Neural progenitor cell (in vitro differentiated cells): ENCODE measurements at regions not wholly inside any gene's neighbourhood (a gene's known extent, or its start where the extent isn't known, plus 50 kb on each side); places are given as distances from the start of the nearest gene placed in this dataset.

Experiments used
- DNase-seq: peaks from one replicate; pipeline ENCODE4 v3.0.0-alpha.2; 2016; ENCODE audit warnings: low spot score
- H2AFZ ChIP-seq: fragments of 200-600 bp; sonication (generic); replicated peaks from 2 replicates; pipeline ENCODE4 v1.6.1; 2016; ENCODE audit warnings: antibody characterized with exemption
- H3F3A ChIP-seq: fragments of 200-600 bp; sonication (generic); 2 replicates; pipeline ENCODE4 v1.6.1; 2016; ENCODE audit warnings: antibody characterized with exemption, low read depth
- H3K27ac ChIP-seq: fragments of 200-600 bp; sonication (generic); 2 replicates; pipeline ENCODE4 v1.5.1; 2016; ENCODE audit warnings: mild to moderate bottlenecking
- H3K27me3 ChIP-seq: fragments of 200-600 bp; sonication (generic); 2 replicates; pipeline ENCODE4 v1.6.1; 2016; ENCODE audit warnings: mild to moderate bottlenecking, moderate library complexity
- H3K36me3 ChIP-seq: fragments of 200-600 bp; sonication (generic); 2 replicates; pipeline ENCODE4 v1.5.1; 2016
- H3K4me1 ChIP-seq: fragments of 200-600 bp; sonication (generic); 2 replicates; pipeline ENCODE4 v1.6.1; 2016; ENCODE audit warnings: mixed run types
- H3K4me2 ChIP-seq: fragments of 200-600 bp; sonication (generic); 2 replicates; pipeline ENCODE4 v1.6.1; 2016
- H3K4me3 ChIP-seq: fragments of 200-600 bp; sonication (generic); 2 replicates; pipeline ENCODE4 v1.5.1; 2016
- H3K79me2 ChIP-seq: fragments of 200-600 bp; sonication (generic); 2 replicates; pipeline ENCODE4 v1.6.1; 2016; ENCODE audit warnings: low read depth
- H3K9ac ChIP-seq: fragments of 200-600 bp; sonication (generic); 2 replicates; pipeline ENCODE4 v1.6.1; 2016
- H3K9me3 ChIP-seq: fragments of 200-600 bp; sonication (generic); 2 replicates; pipeline ENCODE4 v1.5.1; 2016; ENCODE audit warnings: low read depth
- H4K20me1 ChIP-seq: fragments of 200-600 bp; sonication (generic); 2 replicates; pipeline ENCODE4 v1.6.1; 2016; ENCODE audit warnings: low read depth
- H3K27ac Mint-ChIP-seq: 3 replicates; pipeline ENCODE4 v1.8.0; 2021; ENCODE audit warnings: mixed read lengths
- H3K27me3 Mint-ChIP-seq: 2 replicates; pipeline ENCODE4 v1.8.0; 2022; ENCODE audit warnings: low read depth, mild to moderate bottlenecking, inconsistent platforms, moderate library complexity, mixed read lengths; ENCODE audit not compliant: insufficient read depth
- H3K36me3 Mint-ChIP-seq: 3 replicates; pipeline ENCODE4 v1.8.0; 2021; ENCODE audit warnings: mixed read lengths
- H3K4me1 Mint-ChIP-seq: 3 replicates; pipeline ENCODE4 v1.8.0; 2021; ENCODE audit warnings: mixed read lengths
- H3K4me3 Mint-ChIP-seq: 3 replicates; pipeline ENCODE4 v1.8.0; 2021; ENCODE audit warnings: mild to moderate bottlenecking, moderate library complexity, mixed read lengths
- H3K9me3 Mint-ChIP-seq: 3 replicates; pipeline ENCODE4 v1.8.0; 2020; ENCODE audit warnings: mixed read lengths
- EZH2 ChIP-seq: fragments of 200-600 bp; sonication (generic); IDR thresholded peaks from 2 replicates; pipeline ENCODE4 v1.6.1; 2017; ENCODE audit warnings: antibody characterized with exemption, mild to moderate bottlenecking, moderate library complexity
- EZH2phosphoT487 ChIP-seq: fragments of 200-600 bp; sonication (generic); IDR thresholded peaks from 2 replicates; pipeline ENCODE4 v1.6.1; 2017; ENCODE audit warnings: antibody characterized with exemption
- TF ChIP-seq, protein P1 (sequence below): fragments of 200-600 bp; sonication (generic); IDR thresholded peaks from 2 replicates; pipeline ENCODE4 v1.5.1; 2017; ENCODE audit warnings: antibody characterized with exemption, mild to moderate bottlenecking

GRCh38 chr1:37398096-37398495, 76.3 kb upstream of the ZC3H12A start:
- TF ChIP-seq EZH2 (no peak), EZH2phosphoT487 (no peak)
- TF ChIP-seq, protein P1, sequence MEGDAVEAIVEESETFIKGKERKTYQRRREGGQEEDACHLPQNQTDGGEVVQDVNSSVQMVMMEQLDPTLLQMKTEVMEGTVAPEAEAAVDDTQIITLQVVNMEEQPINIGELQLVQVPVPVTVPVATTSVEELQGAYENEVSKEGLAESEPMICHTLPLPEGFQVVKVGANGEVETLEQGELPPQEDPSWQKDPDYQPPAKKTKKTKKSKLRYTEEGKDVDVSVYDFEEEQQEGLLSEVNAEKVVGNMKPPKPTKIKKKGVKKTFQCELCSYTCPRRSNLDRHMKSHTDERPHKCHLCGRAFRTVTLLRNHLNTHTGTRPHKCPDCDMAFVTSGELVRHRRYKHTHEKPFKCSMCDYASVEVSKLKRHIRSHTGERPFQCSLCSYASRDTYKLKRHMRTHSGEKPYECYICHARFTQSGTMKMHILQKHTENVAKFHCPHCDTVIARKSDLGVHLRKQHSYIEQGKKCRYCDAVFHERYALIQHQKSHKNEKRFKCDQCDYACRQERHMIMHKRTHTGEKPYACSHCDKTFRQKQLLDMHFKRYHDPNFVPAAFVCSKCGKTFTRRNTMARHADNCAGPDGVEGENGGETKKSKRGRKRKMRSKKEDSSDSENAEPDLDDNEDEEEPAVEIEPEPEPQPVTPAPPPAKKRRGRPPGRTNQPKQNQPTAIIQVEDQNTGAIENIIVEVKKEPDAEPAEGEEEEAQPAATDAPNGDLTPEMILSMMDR: no peak
- Histone ChIP-seq H3K4me3 (no peak overlapping the region), H4K20me1 (no peaks in the 10 kb centered on the region), H3K4me2 (no peak overlapping the region), H3K79me2 (no peaks in the 10 kb centered on the region), H3F3A (peaks cover 32% of the 10 kb centered on the region), H3K36me3 (no peaks in the 10 kb centered on the region), H3K4me1 (peaks cover 54% of the 10 kb centered on the region), H3K27ac (no peak overlapping the region), H3K27me3 (no peaks in the 10 kb centered on the region), H2AFZ (no peak overlapping the region), H3K9ac (no peak overlapping the region), H3K9me3 (no peaks in the 10 kb centered on the region)
- Mint-ChIP-seq H3K4me1 (peaks cover 10% of the 10 kb centered on the region), H3K27ac (no peak overlapping the region), H3K27me3 (peaks cover 9% of the 10 kb centered on the region), H3K4me3 (no peak overlapping the region), H3K36me3 (no peaks in the 10 kb centered on the region), H3K9me3 (no peaks in the 10 kb centered on the region)
- DNase-seq: no peak

GRCh38 chr1:37399205-37399604, 75.2 kb upstream of the ZC3H12A start:
- no peaks in the 10 kb centered on the region for H3K27me3 ChIP-seq
- H2AFZ ChIP-seq: no peak overlapping the region
- Mint-ChIP-seq H3K4me1 (peaks cover 10% of the 10 kb centered on the region), H3K36me3 (no peaks in the 10 kb centered on the region), H3K4me3 (no peak overlapping the region), H3K9me3 (no peaks in the 10 kb centered on the region), H3K27me3 (peaks cover 12% of the 10 kb centered on the region), H3K27ac (no peak overlapping the region)
- no peaks in the 10 kb centered on the region for H4K20me1 ChIP-seq
- H3K4me2 ChIP-seq: no peak overlapping the region
- peaks cover 45% of the 10 kb centered on the region for H3K4me1 ChIP-seq
- no peaks in the 10 kb centered on the region for H3K79me2 ChIP-seq
- DNase-seq: no peak
- no peak overlapping the region for H3K4me3 ChIP-seq
- TF ChIP-seq, protein P1: no peak
- no peak for TF ChIP-seq EZH2
- no peak for TF ChIP-seq EZH2phosphoT487
- no peaks in the 10 kb centered on the region for H3K36me3 ChIP-seq
- peaks cover 26% of the 10 kb centered on the region for H3F3A ChIP-seq
- H3K9me3 ChIP-seq: no peaks in the 10 kb centered on the region
- H3K27ac ChIP-seq: no peak overlapping the region
- no peak overlapping the region for H3K9ac ChIP-seq

- peaks cover 19% of the 10 kb centered on the region for H3F3A ChIP-seq
- H2AFZ ChIP-seq: no peak overlapping the region
- Mint-ChIP-seq H3K27ac (peak overlapping the region; percentile 67), H3K27me3 (peaks cover 10% of the 10 kb centered on the region), H3K9me3 (no peaks in the 10 kb centered on the region), H3K4me1 (peaks cover 5% of the 10 kb centered on the region), H3K36me3 (no peaks in the 10 kb centered on the region), H3K4me3 (no peak overlapping the region)
- H3K27me3 ChIP-seq: no peaks in the 10 kb centered on the region
- peaks cover 37% of the 10 kb centered on the region for H3K4me1 ChIP-seq
- no peaks in the 10 kb centered on the region for H3K36me3 ChIP-seq
- H3K9ac ChIP-seq: no peak overlapping the region
- H3K9me3 ChIP-seq: no peaks in the 10 kb centered on the region
- no peak overlapping the region for H3K4me2 ChIP-seq
- H3K79me2 ChIP-seq: no peaks in the 10 kb centered on the region
- TF ChIP-seq, protein P1: no peak
- no peak for TF ChIP-seq EZH2phosphoT487
- TF ChIP-seq EZH2: no peak
- no peak for DNase-seq
- H3K27ac ChIP-seq: no peak overlapping the region
- no peak overlapping the region for H3K4me3 ChIP-seq
- no peaks in the 10 kb centered on the region for H4K20me1 ChIP-seq
These were observed 74.4 kb upstream of the ZC3H12A start for GRCh38 chr1:37399830-37400464.
